ENCODE measurements at regions not wholly inside any gene's neighbourhood (a gene's known extent, or its start where the extent isn't known, plus 50 kb on each side); places are given as distances from the start of the nearest gene placed in this dataset.

DNA sequence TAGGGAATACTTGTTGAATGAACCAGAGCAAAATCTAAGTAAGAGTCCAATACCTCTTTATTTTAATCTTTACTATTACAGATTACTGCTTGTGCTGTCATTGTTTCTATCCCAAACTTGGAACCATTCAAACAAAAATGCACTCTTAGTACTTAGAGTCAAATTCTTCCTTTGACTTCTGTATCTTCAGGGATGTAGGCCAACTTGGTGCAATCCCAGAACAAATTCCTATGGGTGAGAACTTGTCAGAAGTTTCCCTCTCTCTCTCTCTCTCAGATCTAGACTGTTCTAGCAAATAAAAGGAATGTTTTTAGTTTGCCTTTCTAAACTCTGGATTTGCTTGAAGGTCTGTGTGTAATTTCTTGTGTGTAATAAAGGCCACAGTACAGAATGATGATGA lies 329.0 kb upstream of the TMTC4 start:
- Histone ChIP-seq H2AFZ (no peak overlapping the region), H4K20me1 (ENCODE audit: insufficient read depth, poor library complexity, severe bottlenecking) (no peaks in the 10 kb centered on the region), H3K4me1 (ENCODE audit: insufficient read depth) (no peaks in the 10 kb centered on the region), H3K9me2 (replicated peaks; ENCODE audit: insufficient read depth) (no peaks in the 10 kb centered on the region), H3K4me2 (no peak overlapping the region), H3K36me3 (replicated peaks; ENCODE audit: insufficient read depth, low read depth) (no peaks in the 10 kb centered on the region), H3K9me3 (ENCODE audit: low read depth) (no peaks in the 10 kb centered on the region), H3K79me2 (no peaks in the 10 kb centered on the region), H3K27ac (no peak overlapping the region), H3K4me3 (no peak overlapping the region), H3K27me3 (no peaks in the 10 kb centered on the region)
- DNase-seq (ENCODE audit: low spot score) = no peak
- TF ChIP-seq CTCF (IDR thresholded peaks at IDR 0.05; ENCODE audit: poor library complexity) (no peak), EZH2 (IDR thresholded peaks at IDR 0.05; ENCODE audit: borderline replicate concordance) (no peak), EZH2phosphoT487 (IDR thresholded peaks at IDR 0.05; ENCODE audit: low read depth, severe bottlenecking, unreplicated experiment) (no peak)

- no peak overlapping the region for H3K27ac ChIP-seq
- no peaks in the 10 kb centered on the region for H3K4me1 ChIP-seq (ENCODE audit: insufficient read depth)
- no peaks in the 10 kb centered on the region for H4K20me1 ChIP-seq (ENCODE audit: insufficient read depth, poor library complexity, severe bottlenecking)
- no peaks in the 10 kb centered on the region for H3K9me3 ChIP-seq (ENCODE audit: low read depth)
- no peak overlapping the region for H2AFZ ChIP-seq
- H3K27me3 ChIP-seq = no peaks in the 10 kb centered on the region
- H3K36me3 ChIP-seq (replicated peaks; ENCODE audit: insufficient read depth, low read depth) = no peaks in the 10 kb centered on the region
- no peak overlapping the region for H3K4me2 ChIP-seq
- whole genome bisulfite sequencing (ENCODE audit: low lambda C conversion rate, missing lambda C conversion rate) = 63% methylated on average over 2 of the region's 2 CpGs
- H3K9me2 ChIP-seq (replicated peaks; ENCODE audit: insufficient read depth) = no peaks in the 10 kb centered on the region
- H3K4me3 ChIP-seq = no peak overlapping the region
- TF ChIP-seq CTCF (IDR thresholded peaks at IDR 0.05; ENCODE audit: poor library complexity) (no peak), EZH2 (IDR thresholded peaks at IDR 0.05; ENCODE audit: borderline replicate concordance) (no peak), EZH2phosphoT487 (IDR thresholded peaks at IDR 0.05; ENCODE audit: low read depth, severe bottlenecking, unreplicated experiment) (no peak)
- H3K79me2 ChIP-seq = no peaks in the 10 kb centered on the region
- no peak for DNase-seq (ENCODE audit: low spot score)
Measured at GRCh38 chr13:100989392-100989791, 314.8 kb upstream of the TMTC4 start.

DNA sequence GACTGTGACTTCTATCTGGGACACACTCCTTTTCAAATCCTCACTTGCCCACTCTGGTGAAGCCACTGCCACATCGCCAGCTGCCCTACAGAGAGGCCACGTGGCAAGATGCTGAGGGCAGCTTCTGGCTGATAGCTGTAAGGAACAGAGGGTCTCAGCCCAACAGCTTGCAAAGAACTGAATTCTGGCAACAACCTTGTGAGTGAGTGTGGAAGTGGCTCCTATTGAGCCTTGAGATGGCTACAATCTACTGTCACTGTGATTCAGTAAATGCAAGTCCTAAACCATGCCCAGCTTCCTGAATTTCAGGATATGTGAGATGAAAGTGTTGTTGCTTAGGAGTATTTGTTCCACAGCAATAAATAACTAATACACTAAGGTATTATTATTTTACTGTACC lies 314.3 kb upstream of the TMTC4 start:
- H2AFZ ChIP-seq = no peak overlapping the region
- H4K20me1 ChIP-seq (ENCODE audit: insufficient read depth, poor library complexity, severe bottlenecking) = no peaks in the 10 kb centered on the region
- H3K9me3 ChIP-seq (ENCODE audit: low read depth) = no peaks in the 10 kb centered on the region
- no peak overlapping the region for H3K27ac ChIP-seq
- no peaks in the 10 kb centered on the region for H3K36me3 ChIP-seq (replicated peaks; ENCODE audit: insufficient read depth, low read depth)
- no peaks in the 10 kb centered on the region for H3K79me2 ChIP-seq
- DNase-seq (ENCODE audit: low spot score) = no peak
- H3K4me2 ChIP-seq = no peak overlapping the region
- no peaks in the 10 kb centered on the region for H3K4me1 ChIP-seq (ENCODE audit: insufficient read depth)
- no peaks in the 10 kb centered on the region for H3K9me2 ChIP-seq (replicated peaks; ENCODE audit: insufficient read depth)
- no peak overlapping the region for H3K4me3 ChIP-seq
- WGBS (ENCODE audit: low lambda C conversion rate, missing lambda C conversion rate) = 92% methylated on average over 2 of the region's 2 CpGs
- no peak for TF ChIP-seq EZH2 (IDR thresholded peaks at IDR 0.05; ENCODE audit: borderline replicate concordance)
- no peaks in the 10 kb centered on the region for H3K27me3 ChIP-seq

DNA sequence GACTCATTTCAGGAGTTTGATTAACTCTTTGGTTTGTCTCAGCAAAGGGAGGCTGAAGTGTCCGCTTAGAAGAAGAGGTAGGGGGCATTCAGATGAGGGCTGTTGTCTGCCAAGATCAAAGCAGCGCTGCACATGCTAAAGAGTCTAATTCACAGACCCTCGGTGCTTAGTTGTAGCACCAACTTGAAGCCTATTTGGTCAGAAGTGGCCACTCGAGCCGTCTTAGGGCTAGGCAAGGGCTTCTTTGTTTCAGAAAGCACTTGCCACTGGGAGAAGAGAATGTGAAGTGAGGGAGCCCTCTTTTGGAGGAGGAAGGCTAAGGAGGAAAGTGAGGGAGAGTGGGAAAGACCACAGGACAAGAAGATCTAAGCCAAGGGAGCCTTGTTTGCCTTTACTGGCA lies 313.4 kb upstream of the TMTC4 start:
- no peak overlapping the region for H3K4me3 ChIP-seq
- no peaks in the 10 kb centered on the region for H3K9me3 ChIP-seq (ENCODE audit: low read depth)
- H2AFZ ChIP-seq = no peak overlapping the region
- no peaks in the 10 kb centered on the region for H3K36me3 ChIP-seq (replicated peaks; ENCODE audit: insufficient read depth, low read depth)
- 35% methylated on average over 5 of the region's 5 CpGs for WGBS (ENCODE audit: low lambda C conversion rate, missing lambda C conversion rate)
- TF ChIP-seq EZH2 (IDR thresholded peaks at IDR 0.05; ENCODE audit: borderline replicate concordance) (no peak), CTCF (IDR thresholded peaks at IDR 0.05; ENCODE audit: poor library complexity) (no peak), EZH2phosphoT487 (IDR thresholded peaks at IDR 0.05; ENCODE audit: low read depth, severe bottlenecking, unreplicated experiment) (no peak)
- no peak for DNase-seq (ENCODE audit: low spot score)
- H3K27ac ChIP-seq = no peak overlapping the region
- no peaks in the 10 kb centered on the region for H4K20me1 ChIP-seq (ENCODE audit: insufficient read depth, poor library complexity, severe bottlenecking)
- no peaks in the 10 kb centered on the region for H3K9me2 ChIP-seq (replicated peaks; ENCODE audit: insufficient read depth)
- no peaks in the 10 kb centered on the region for H3K27me3 ChIP-seq
- H3K4me1 ChIP-seq (ENCODE audit: insufficient read depth) = no peaks in the 10 kb centered on the region
- H3K79me2 ChIP-seq = no peaks in the 10 kb centered on the region
- H3K4me2 ChIP-seq = no peak overlapping the region

Data from hepatocyte (in vitro differentiated cells).